Breast epithelium (tissue), 4 donors: ENCODE measurements at regions not wholly inside any gene's neighbourhood (a gene's known extent, or its start where the extent isn't known, plus 50 kb on each side); places are given as distances from the start of the nearest gene placed in this dataset.

Experiments used
- DNase-seq, 2 donors: peaks; one replicate each; pipeline ENCODE4 v3.0.0-alpha.2; 2019; ENCODE audit warnings: low spot score in 2 of 2
- H3K27ac ChIP-seq, 2 donors: fragments of 200-600 bp; sonication (generic) in 1 of 2; one replicate each; pipeline ENCODE4 v1.5.1; 2016 to 2019; ENCODE audit warnings: mild to moderate bottlenecking in 1 of 2
- H3K27me3 ChIP-seq, 2 donors: fragments of 200-600 bp; sonication (generic) in 1 of 2; one replicate each; pipeline versions ENCODE4 v1.5.1 to v1.6.0; 2017 to 2019; ENCODE audit warnings: control low read depth in 1 of 2, mild to moderate bottlenecking in 1 of 2
- H3K36me3 ChIP-seq: fragments of 200-600 bp; one replicate; pipeline ENCODE4 v1.5.1; 2019
- H3K4me1 ChIP-seq, 2 donors: fragments of 200-600 bp; sonication (generic); one replicate each; pipeline ENCODE4 v1.5.1; 2016 to 2019; ENCODE audit warnings: control low read depth in 1 of 2
- H3K4me3 ChIP-seq, 3 donors: fragments of 200-600 bp; sonication (generic); 1 replicate in 2 of 3; 2 replicates in 1 of 3; pipeline ENCODE4 v1.5.1; 2016 to 2019; ENCODE audit warnings: mild to moderate bottlenecking in 3 of 3, moderate library complexity in 2 of 3
- H3K9me3 ChIP-seq, 2 donors: fragments of 200-600 bp; sonication (generic) in 1 of 2; one replicate each; pipeline ENCODE4 v1.5.1; 2016 to 2019; ENCODE audit warnings: control low read depth in 1 of 2
- CTCF ChIP-seq, 3 donors: fragments of 450-650 bp; IDR thresholded peaks; one replicate each; pipeline ENCODE4 v1.5.1; 2016 to 2017; ENCODE audit warnings: antibody characterized with exemption in 3 of 3, mild to moderate bottlenecking in 3 of 3, moderate library complexity in 3 of 3
- POLR2A ChIP-seq: fragments of 450-650 bp; IDR thresholded peaks from one replicate; pipeline ENCODE4 v1.6.1; 2016; ENCODE audit warnings: antibody characterized with exemption, mild to moderate bottlenecking, moderate library complexity
- POLR2AphosphoS5 ChIP-seq, 3 donors: sonication (generic); formaldehyde crosslinking; IDR thresholded peaks; one replicate each; pipeline ENCODE4 v1.6.1; 2017; ENCODE audit warnings: antibody characterized with exemption in 3 of 3
- intact Hi-C: fragments of 100-400 bp; cut with DNase I; formaldehyde crosslinking; loops from one replicate; pipeline ENCODE4 v1.15.1; 2023; ENCODE audit warnings: low total_unique reads

GRCh38 chr9:84169240-84169639, 171.3 kb downstream of the SLC28A3 start:
- no peaks in the 10 kb centered on the region for H3K36me3 ChIP-seq
- no peak overlapping the region for H3K27ac ChIP-seq
- TF ChIP-seq CTCF (IDR thresholded peaks at IDR 0.05) (no peak), POLR2A (no peak), POLR2AphosphoS5 (IDR thresholded peaks at IDR 0.05) (no peak)
- H3K4me1 ChIP-seq: no peaks in the 10 kb centered on the region
- no peak for DNase-seq
- H3K9me3 ChIP-seq: no peaks in the 10 kb centered on the region
- intact Hi-C loops: no loop called here
- H3K4me3 ChIP-seq: no peak overlapping the region
- H3K27me3 ChIP-seq: no peaks in the 10 kb centered on the region

- Histone ChIP-seq H3K27ac (peak overlapping the region; percentile 29 to 53), H3K36me3 (no peaks in the 10 kb centered on the region), H3K4me3 (no peak overlapping the region), H3K4me1 (no peaks in the 10 kb centered on the region), H3K27me3 (no peaks in the 10 kb centered on the region), H3K9me3 (no peaks in the 10 kb centered on the region)
- TF ChIP-seq POLR2A: no peak
- peak in 1 of 3 donors; percentile 19 for TF ChIP-seq CTCF (IDR thresholded peaks at IDR 0.05)
- TF ChIP-seq POLR2AphosphoS5 (IDR thresholded peaks at IDR 0.05): peak in 2 of 3 donors; percentile 30 to 36
- intact Hi-C loops: no loop called here
- peak in 1 of 2 donors; percentile 61 for DNase-seq
Observed at GRCh38 chr9:84170521-84171141, 169.9 kb downstream of the SLC28A3 start.

GRCh38 chr9:84173961-84174360, 166.6 kb downstream of the SLC28A3 start:
- no peaks in the 10 kb centered on the region for H3K4me1 ChIP-seq
- no peak overlapping the region for H3K4me3 ChIP-seq
- H3K27me3 ChIP-seq: no peaks in the 10 kb centered on the region
- no peaks in the 10 kb centered on the region for H3K9me3 ChIP-seq
- TF ChIP-seq POLR2AphosphoS5 (IDR thresholded peaks at IDR 0.05): no peak
- no peak for TF ChIP-seq CTCF (IDR thresholded peaks at IDR 0.05)
- no peak for TF ChIP-seq POLR2A
- intact Hi-C loops: no loop called here
- no peak overlapping the region for H3K27ac ChIP-seq
- DNase-seq: no peak
- no peaks in the 10 kb centered on the region for H3K36me3 ChIP-seq

- H3K27me3 ChIP-seq: no peaks in the 10 kb centered on the region
- no peaks in the 10 kb centered on the region for H3K4me1 ChIP-seq
- H3K9me3 ChIP-seq: no peaks in the 10 kb centered on the region
- H3K27ac ChIP-seq: no peak overlapping the region
- DNase-seq: no peak
- intact Hi-C loops: no loop called here
- no peaks in the 10 kb centered on the region for H3K36me3 ChIP-seq
- TF ChIP-seq POLR2A (no peak), POLR2AphosphoS5 (IDR thresholded peaks at IDR 0.05) (no peak), CTCF (IDR thresholded peaks at IDR 0.05) (no peak)
- no peak overlapping the region for H3K4me3 ChIP-seq
Observed at GRCh38 chr9:84174486-84174885, 166.1 kb downstream of the SLC28A3 start.

- no peaks in the 10 kb centered on the region for H3K4me1 ChIP-seq
- H3K27ac ChIP-seq: no peak overlapping the region
- intact Hi-C loops: no loop called here
- no peak for TF ChIP-seq POLR2AphosphoS5 (IDR thresholded peaks at IDR 0.05)
- TF ChIP-seq POLR2A: no peak
- no peak for TF ChIP-seq CTCF (IDR thresholded peaks at IDR 0.05)
- no peaks in the 10 kb centered on the region for H3K27me3 ChIP-seq
- no peaks in the 10 kb centered on the region for H3K9me3 ChIP-seq
- no peak overlapping the region for H3K4me3 ChIP-seq
- no peak for DNase-seq
- H3K36me3 ChIP-seq: no peaks in the 10 kb centered on the region
Observed at GRCh38 chr9:84177407-84177806, 163.2 kb downstream of the SLC28A3 start.
